ENCODE measurements at regions not wholly inside any gene's neighbourhood (a gene's known extent, or its start where the extent isn't known, plus 50 kb on each side); places are given as distances from the start of the nearest gene placed in this dataset.

DNA sequence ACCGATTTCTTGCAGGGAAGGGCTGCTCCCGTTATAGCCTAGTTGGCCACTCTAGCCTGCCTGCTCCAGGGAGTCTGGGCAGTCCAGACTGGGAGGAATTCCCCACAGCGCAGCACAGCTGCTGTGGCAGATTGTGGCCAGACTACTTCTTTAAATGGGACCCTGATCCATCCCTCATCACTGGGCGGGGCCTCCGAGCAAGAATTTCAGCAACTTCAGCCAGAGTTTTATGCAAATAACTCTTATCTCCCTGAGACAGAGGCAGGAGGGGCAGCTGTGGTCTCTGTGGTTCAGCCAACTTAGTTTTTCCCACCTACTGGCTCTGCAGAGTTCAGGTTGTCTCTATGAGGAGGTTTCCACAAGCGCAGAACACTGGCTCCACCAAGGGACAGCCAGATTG is 1583.2 kb downstream of the SUCLG1 start:
- Histone ChIP-seq H3K4me1 (ENCODE audit: control insufficient read depth, insufficient read depth, low read length) (no peaks in the 10 kb centered on the region), H3K9ac (ENCODE audit: control insufficient read depth, insufficient read depth, low read length) (no peak overlapping the region), H3K4me2 (ENCODE audit: control insufficient read depth, insufficient read depth) (no peak overlapping the region), H3K4me3 (no peak overlapping the region), H3K27me3 (replicated peaks in 1 of 2; ENCODE audit: control insufficient read depth in 2 of 2, insufficient read depth in 2 of 2, low read length in 1 of 2) (no peaks in the 10 kb centered on the region), H3K36me3 (ENCODE audit: control insufficient read depth in 2 of 2, insufficient read depth in 2 of 2, low read length in 1 of 2) (no peaks in the 10 kb centered on the region), H4K20me1 (ENCODE audit: control insufficient read depth, insufficient read depth) (no peaks in the 10 kb centered on the region), H3K9me3 (replicated peaks; ENCODE audit: control insufficient read depth, insufficient read depth, low read length) (no peaks in the 10 kb centered on the region), H3K79me2 (ENCODE audit: control insufficient read depth, insufficient read depth, low read length) (no peaks in the 10 kb centered on the region), H2AFZ (ENCODE audit: control insufficient read depth, low read depth, low read length) (no peak overlapping the region), H3K27ac (ENCODE audit: control insufficient read depth, insufficient read depth) (no peak overlapping the region)
- intact Hi-C loops (cut with micrococcal nuclease; ENCODE audit: unreplicated experiment) (no loop called here), in situ Hi-C loops (cut with MboI) (no loop called here)
- ChIA-PET RAD21 (ENCODE audit: unreplicated experiment) (no interaction called here), SMC1A (ENCODE audit: uncharacterized antibody, unreplicated experiment) (no interaction called here), POLR2A (no interaction called here), CTCF (no interaction called here)
- DNase-seq (ENCODE audit: low read depth, low spot score) (no peak), FAIRE-seq (no peak), ATAC-seq (no peak)
- BruUV-seq (replicated peaks), result no TSS peak
- WGBS (ENCODE audit: insufficient coverage, insufficient replicate concordance, low lambda C conversion rate, missing lambda C conversion rate), result 14% methylated on average over 6 of the region's 6 CpGs
- TF ChIP-seq HCFC1 (IDR thresholded peaks at IDR 0.05; ENCODE audit: low read length), result no peak
- TF ChIP-seq, protein P1, sequence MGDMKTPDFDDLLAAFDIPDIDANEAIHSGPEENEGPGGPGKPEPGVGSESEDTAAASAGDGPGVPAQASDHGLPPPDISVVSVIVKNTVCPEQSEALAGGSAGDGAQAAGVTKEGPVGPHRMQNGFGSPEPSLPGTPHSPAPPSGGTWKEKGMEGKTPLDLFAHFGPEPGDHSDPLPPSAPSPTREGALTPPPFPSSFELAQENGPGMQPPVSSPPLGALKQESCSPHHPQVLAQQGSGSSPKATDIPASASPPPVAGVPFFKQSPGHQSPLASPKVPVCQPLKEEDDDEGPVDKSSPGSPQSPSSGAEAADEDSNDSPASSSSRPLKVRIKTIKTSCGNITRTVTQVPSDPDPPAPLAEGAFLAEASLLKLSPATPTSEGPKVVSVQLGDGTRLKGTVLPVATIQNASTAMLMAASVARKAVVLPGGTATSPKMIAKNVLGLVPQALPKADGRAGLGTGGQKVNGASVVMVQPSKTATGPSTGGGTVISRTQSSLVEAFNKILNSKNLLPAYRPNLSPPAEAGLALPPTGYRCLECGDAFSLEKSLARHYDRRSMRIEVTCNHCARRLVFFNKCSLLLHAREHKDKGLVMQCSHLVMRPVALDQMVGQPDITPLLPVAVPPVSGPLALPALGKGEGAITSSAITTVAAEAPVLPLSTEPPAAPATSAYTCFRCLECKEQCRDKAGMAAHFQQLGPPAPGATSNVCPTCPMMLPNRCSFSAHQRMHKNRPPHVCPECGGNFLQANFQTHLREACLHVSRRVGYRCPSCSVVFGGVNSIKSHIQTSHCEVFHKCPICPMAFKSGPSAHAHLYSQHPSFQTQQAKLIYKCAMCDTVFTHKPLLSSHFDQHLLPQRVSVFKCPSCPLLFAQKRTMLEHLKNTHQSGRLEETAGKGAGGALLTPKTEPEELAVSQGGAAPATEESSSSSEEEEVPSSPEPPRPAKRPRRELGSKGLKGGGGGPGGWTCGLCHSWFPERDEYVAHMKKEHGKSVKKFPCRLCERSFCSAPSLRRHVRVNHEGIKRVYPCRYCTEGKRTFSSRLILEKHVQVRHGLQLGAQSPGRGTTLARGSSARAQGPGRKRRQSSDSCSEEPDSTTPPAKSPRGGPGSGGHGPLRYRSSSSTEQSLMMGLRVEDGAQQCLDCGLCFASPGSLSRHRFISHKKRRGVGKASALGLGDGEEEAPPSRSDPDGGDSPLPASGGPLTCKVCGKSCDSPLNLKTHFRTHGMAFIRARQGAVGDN (IDR thresholded peaks at IDR 0.05), result no peak

DNA sequence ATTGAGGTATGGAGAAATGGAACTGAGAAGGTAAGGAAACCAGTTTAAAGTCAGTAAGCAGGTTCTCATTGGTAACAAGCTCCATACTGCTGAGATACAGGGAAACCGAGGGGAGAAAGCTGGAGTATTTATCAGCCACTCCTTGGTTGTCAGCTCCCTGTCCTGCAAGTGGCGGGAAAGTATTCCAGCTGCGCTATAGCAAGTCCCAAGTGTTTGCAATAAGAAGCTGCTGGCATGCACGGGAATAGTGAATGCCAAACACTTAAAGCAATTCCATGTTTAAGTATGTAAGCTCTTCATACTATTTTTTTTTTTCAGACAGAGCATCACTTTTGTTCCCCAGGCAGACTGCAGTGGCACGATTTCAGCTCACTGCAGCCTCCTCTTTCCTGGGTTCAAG is 1601.1 kb downstream of the SUCLG1 start:
- ATAC-seq (no peak), FAIRE-seq (no peak), DNase-seq (ENCODE audit: low read depth, low spot score) (no peak)
- Histone ChIP-seq H3K27ac (ENCODE audit: control insufficient read depth, insufficient read depth) (no peak overlapping the region), H4K20me1 (ENCODE audit: control insufficient read depth, insufficient read depth) (no peaks in the 10 kb centered on the region), H2AFZ (ENCODE audit: control insufficient read depth, low read depth, low read length) (no peak overlapping the region), H3K36me3 (ENCODE audit: control insufficient read depth in 2 of 2, insufficient read depth in 2 of 2, low read length in 1 of 2) (no peaks in the 10 kb centered on the region), H3K4me3 (no peak overlapping the region), H3K27me3 (replicated peaks in 1 of 2; ENCODE audit: control insufficient read depth in 2 of 2, insufficient read depth in 2 of 2, low read length in 1 of 2) (no peaks in the 10 kb centered on the region), H3K4me2 (ENCODE audit: control insufficient read depth, insufficient read depth) (no peak overlapping the region), H3K9ac (ENCODE audit: control insufficient read depth, insufficient read depth, low read length) (no peak overlapping the region), H3K4me1 (ENCODE audit: control insufficient read depth, insufficient read depth, low read length) (no peaks in the 10 kb centered on the region), H3K79me2 (ENCODE audit: control insufficient read depth, insufficient read depth, low read length) (no peaks in the 10 kb centered on the region), H3K9me3 (replicated peaks; ENCODE audit: control insufficient read depth, insufficient read depth, low read length) (no peaks in the 10 kb centered on the region)
- CTCF ChIA-PET, result no interaction called here
- intact Hi-C loops (cut with micrococcal nuclease; ENCODE audit: unreplicated experiment) (no loop called here), in situ Hi-C loops (cut with MboI) (no loop called here)
- RAD21 ChIA-PET (ENCODE audit: unreplicated experiment), result no interaction called here
- TF ChIP-seq MEF2B (IDR thresholded peaks at IDR 0.05; ENCODE audit: partially characterized antibody, poor library complexity, severe bottlenecking) (no peak), CBX3 (IDR thresholded peaks at IDR 0.05; ENCODE audit: borderline replicate concordance, low read depth) (no peak), SIN3A (IDR thresholded peaks at IDR 0.05; ENCODE audit: low read depth, low read length) (no peak)
- TF ChIP-seq, protein P2, sequence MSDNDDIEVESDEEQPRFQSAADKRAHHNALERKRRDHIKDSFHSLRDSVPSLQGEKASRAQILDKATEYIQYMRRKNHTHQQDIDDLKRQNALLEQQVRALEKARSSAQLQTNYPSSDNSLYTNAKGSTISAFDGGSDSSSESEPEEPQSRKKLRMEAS (IDR thresholded peaks at IDR 0.05; ENCODE audit: low read depth, low read length), result no peak
- no TSS peak for BruUV-seq (replicated peaks)
- POLR2A ChIA-PET, result no interaction called here
- 13% methylated on average over 5 of the region's 5 CpGs for WGBS (ENCODE audit: insufficient coverage, insufficient replicate concordance, low lambda C conversion rate, missing lambda C conversion rate)
- SMC1A ChIA-PET (ENCODE audit: uncharacterized antibody, unreplicated experiment), result no interaction called here
